ENCODE measurements at regions not wholly inside any gene's neighbourhood (a gene's known extent, or its start where the extent isn't known, plus 50 kb on each side); places are given as distances from the start of the nearest gene placed in this dataset.

DNA sequence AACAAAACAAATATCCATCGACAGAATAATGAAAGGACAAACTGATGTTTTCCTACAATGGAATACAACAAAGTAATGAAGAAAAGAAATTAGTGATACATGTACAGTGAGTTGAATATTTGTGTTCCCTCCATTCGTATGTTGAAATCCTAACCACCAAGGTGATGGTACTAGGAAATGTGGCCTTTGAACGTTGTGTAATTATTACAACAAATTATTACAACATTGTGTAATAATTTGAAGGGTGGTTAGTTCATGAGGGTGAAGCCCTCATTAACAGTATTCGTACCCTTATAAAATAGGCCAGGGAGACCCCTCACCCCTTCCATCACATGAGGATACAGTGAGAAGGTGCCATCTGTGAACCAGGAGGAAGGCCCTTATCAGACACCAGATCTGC, 339.4 kb downstream of the BMP2 start:
- H3K9ac ChIP-seq (ENCODE audit: low read length in 2 of 2) = no peak overlapping the region
- no peaks in the 10 kb centered on the region for H3K9me3 ChIP-seq (ENCODE audit: control insufficient read depth in 2 of 2, low read length in 2 of 2)
- no peaks in the 10 kb centered on the region for H3K4me1 ChIP-seq (ENCODE audit: control insufficient read depth, insufficient read depth, low read length)
- no peaks in the 10 kb centered on the region for H3K27me3 ChIP-seq (ENCODE audit: control insufficient read depth in 1 of 2, insufficient read depth in 2 of 2, low read length in 2 of 2)
- no peak overlapping the region for H3K27ac ChIP-seq (ENCODE audit: low read length)
- no peak overlapping the region for H3K4me3 ChIP-seq (ENCODE audit: low read length in 2 of 2)
- no peaks in the 10 kb centered on the region for H3K36me3 ChIP-seq (ENCODE audit: control insufficient read depth in 2 of 2, insufficient read depth in 2 of 2, low read length in 2 of 2)

DNA sequence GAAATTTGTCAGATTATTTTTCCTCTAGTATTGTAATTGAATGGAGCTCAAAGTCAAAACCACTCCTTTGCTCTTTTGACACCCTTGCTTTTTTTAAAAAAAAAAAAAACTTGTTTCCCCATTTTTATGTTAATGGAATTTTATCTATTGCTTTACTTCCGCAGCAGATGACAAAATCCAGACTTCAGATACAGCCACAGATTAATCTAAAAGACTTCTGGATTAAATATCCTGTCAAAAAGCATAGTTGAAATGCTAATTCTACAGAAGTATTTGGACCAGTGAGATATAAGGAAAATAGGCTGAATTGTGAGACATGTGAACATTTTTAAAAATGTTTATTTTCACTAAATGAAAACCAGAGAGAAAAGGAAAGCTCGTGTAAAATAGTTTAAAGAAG, 341.4 kb downstream of the BMP2 start:
- H3K4me1 ChIP-seq (ENCODE audit: control insufficient read depth, insufficient read depth, low read length) = no peaks in the 10 kb centered on the region
- H3K9me3 ChIP-seq (ENCODE audit: control insufficient read depth in 2 of 2, low read length in 2 of 2) = no peaks in the 10 kb centered on the region
- H3K27ac ChIP-seq (ENCODE audit: low read length) = no peak overlapping the region
- no peaks in the 10 kb centered on the region for H3K27me3 ChIP-seq (ENCODE audit: control insufficient read depth in 1 of 2, insufficient read depth in 2 of 2, low read length in 2 of 2)
- H3K4me3 ChIP-seq (ENCODE audit: low read length in 2 of 2) = no peak overlapping the region
- H3K9ac ChIP-seq (ENCODE audit: low read length in 2 of 2) = no peak overlapping the region
- H3K36me3 ChIP-seq (ENCODE audit: control insufficient read depth in 2 of 2, insufficient read depth in 2 of 2, low read length in 2 of 2) = no peaks in the 10 kb centered on the region

DNA sequence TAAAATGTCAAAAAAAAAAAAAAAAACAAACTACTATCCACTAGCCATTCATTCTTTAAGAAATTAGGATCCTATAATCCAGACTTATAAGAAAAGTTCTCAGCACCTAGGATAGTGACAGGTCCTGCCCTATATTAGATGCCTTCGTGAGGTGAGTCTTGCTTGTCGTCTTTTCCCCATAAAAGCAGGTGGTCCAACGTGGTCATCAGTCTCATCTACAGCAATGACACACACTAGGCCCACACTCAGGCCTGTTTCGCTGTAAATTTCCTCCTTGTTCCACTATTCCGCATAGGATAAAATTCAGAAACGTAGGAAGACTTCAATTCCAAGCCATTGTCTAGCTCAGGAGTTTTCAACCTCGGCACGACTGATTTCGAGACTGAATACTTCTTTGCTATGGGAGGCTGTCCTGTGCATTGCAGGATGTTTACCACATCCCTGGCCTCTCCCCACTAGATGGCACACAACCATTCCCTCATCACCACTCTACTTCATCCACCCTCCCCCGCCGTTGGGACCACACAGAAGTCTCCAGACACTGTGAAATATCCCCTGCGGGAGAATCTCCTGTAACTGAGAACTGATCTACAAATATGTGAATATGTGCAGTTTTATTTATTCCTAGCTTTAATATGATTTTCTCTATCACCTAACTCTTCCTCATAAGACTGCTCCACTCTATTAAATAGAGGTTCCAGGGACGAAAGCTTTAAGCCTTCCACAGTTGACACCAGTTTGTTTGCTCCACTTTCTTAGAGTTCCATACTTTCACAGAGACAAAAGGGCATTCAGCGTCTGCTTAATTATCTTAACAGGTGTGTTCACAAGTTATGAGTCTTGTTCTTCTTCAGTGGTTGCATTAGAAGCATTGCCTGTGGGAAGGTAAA, 346.3 kb downstream of the BMP2 start:
- no peaks in the 10 kb centered on the region for H3K9me3 ChIP-seq (ENCODE audit: control insufficient read depth in 2 of 2, low read length in 2 of 2)
- H3K9ac ChIP-seq (ENCODE audit: low read length in 2 of 2) = no peak overlapping the region
- no peak overlapping the region for H3K4me3 ChIP-seq (ENCODE audit: low read length in 2 of 2)
- no peaks in the 10 kb centered on the region for H3K4me1 ChIP-seq (ENCODE audit: control insufficient read depth, insufficient read depth, low read length)
- no peaks in the 10 kb centered on the region for H3K27me3 ChIP-seq (ENCODE audit: control insufficient read depth in 1 of 2, insufficient read depth in 2 of 2, low read length in 2 of 2)
- no peaks in the 10 kb centered on the region for H3K36me3 ChIP-seq (ENCODE audit: control insufficient read depth in 2 of 2, insufficient read depth in 2 of 2, low read length in 2 of 2)
- no peak overlapping the region for H3K27ac ChIP-seq (ENCODE audit: low read length)

DNA sequence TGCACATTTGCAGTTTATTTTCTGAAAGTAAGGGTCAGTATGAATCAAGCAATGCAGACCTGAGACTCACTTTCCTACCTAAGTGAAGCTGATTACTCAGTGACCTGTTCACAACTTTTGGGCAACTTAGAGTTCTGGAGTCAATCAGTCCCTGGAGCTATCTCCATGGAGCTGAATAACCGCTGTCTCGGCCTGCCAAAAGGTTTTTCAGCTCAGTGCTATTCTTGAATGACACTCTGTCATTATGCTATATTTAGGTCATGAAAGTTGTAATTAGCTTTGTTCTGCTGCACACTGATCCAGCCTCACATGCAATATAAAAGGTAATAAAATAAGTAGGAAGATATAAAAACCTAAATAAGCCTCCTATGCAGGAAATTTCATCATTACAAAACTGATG, 356.0 kb downstream of the BMP2 start:
- H3K27me3 ChIP-seq (ENCODE audit: control insufficient read depth in 1 of 2, insufficient read depth in 2 of 2, low read length in 2 of 2) = no peaks in the 10 kb centered on the region
- no peaks in the 10 kb centered on the region for H3K4me1 ChIP-seq (ENCODE audit: control insufficient read depth, insufficient read depth, low read length)
- no peaks in the 10 kb centered on the region for H3K36me3 ChIP-seq (ENCODE audit: control insufficient read depth in 2 of 2, insufficient read depth in 2 of 2, low read length in 2 of 2)
- no peaks in the 10 kb centered on the region for H3K9me3 ChIP-seq (ENCODE audit: control insufficient read depth in 2 of 2, low read length in 2 of 2)
- H3K27ac ChIP-seq (ENCODE audit: low read length) = no peak overlapping the region
- no peak overlapping the region for H3K9ac ChIP-seq (ENCODE audit: low read length in 2 of 2)
- no peak overlapping the region for H3K4me3 ChIP-seq (ENCODE audit: low read length in 2 of 2)

DNA sequence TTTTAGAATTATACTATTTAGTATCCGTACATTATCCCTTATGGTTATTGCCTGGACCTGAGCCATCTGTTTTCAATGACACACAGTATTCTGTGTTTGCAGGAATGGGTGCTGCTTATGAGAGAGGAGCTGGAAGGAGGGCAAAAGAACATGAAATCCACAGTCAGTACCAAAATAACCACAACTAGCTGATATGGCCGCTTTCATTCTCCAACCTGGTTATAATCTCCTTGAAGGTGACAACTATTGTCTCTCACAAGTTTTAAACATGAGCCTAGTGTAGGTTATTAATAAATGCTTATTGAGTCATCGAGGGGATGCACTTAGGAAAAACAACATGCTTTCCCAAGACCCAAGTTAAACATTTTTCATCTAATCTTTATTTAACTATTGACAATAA, 356.6 kb downstream of the BMP2 start:
- Histone ChIP-seq H3K9me3 (ENCODE audit: control insufficient read depth in 2 of 2, low read length in 2 of 2) (no peaks in the 10 kb centered on the region), H3K9ac (ENCODE audit: low read length in 2 of 2) (no peak overlapping the region), H3K27ac (ENCODE audit: low read length) (no peak overlapping the region), H3K4me1 (ENCODE audit: control insufficient read depth, insufficient read depth, low read length) (no peaks in the 10 kb centered on the region), H3K27me3 (ENCODE audit: control insufficient read depth in 1 of 2, insufficient read depth in 2 of 2, low read length in 2 of 2) (no peaks in the 10 kb centered on the region), H3K4me3 (ENCODE audit: low read length in 2 of 2) (no peak overlapping the region), H3K36me3 (ENCODE audit: control insufficient read depth in 2 of 2, insufficient read depth in 2 of 2, low read length in 2 of 2) (no peaks in the 10 kb centered on the region)

DNA sequence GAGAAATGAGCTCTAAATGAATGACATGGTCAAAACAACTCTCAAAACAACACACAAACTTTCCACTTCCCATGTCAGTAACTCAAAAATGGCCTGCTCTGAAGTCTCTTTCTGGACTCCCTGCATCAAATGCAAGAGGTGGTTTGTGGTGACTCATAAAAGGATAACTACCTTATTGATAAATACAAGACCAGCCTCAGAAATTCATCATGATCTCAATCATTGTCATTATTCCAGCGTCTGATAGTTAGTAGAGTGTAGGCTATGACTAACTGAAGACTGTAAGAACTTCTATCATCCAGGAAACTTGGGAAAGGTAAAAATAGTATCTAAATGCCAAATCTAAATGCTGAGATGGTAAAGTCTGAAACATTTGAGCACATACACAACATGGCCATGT, 369.4 kb downstream of the BMP2 start:
- H3K36me3 ChIP-seq (ENCODE audit: control insufficient read depth in 2 of 2, insufficient read depth in 2 of 2, low read length in 2 of 2) = no peaks in the 10 kb centered on the region
- no peaks in the 10 kb centered on the region for H3K27me3 ChIP-seq (ENCODE audit: control insufficient read depth in 1 of 2, insufficient read depth in 2 of 2, low read length in 2 of 2)
- H3K9ac ChIP-seq (ENCODE audit: low read length in 2 of 2) = no peak overlapping the region
- H3K27ac ChIP-seq (ENCODE audit: low read length) = no peak overlapping the region
- no peaks in the 10 kb centered on the region for H3K9me3 ChIP-seq (ENCODE audit: control insufficient read depth in 2 of 2, low read length in 2 of 2)
- no peaks in the 10 kb centered on the region for H3K4me1 ChIP-seq (ENCODE audit: control insufficient read depth, insufficient read depth, low read length)
- H3K4me3 ChIP-seq (ENCODE audit: low read length in 2 of 2) = no peak overlapping the region

DNA sequence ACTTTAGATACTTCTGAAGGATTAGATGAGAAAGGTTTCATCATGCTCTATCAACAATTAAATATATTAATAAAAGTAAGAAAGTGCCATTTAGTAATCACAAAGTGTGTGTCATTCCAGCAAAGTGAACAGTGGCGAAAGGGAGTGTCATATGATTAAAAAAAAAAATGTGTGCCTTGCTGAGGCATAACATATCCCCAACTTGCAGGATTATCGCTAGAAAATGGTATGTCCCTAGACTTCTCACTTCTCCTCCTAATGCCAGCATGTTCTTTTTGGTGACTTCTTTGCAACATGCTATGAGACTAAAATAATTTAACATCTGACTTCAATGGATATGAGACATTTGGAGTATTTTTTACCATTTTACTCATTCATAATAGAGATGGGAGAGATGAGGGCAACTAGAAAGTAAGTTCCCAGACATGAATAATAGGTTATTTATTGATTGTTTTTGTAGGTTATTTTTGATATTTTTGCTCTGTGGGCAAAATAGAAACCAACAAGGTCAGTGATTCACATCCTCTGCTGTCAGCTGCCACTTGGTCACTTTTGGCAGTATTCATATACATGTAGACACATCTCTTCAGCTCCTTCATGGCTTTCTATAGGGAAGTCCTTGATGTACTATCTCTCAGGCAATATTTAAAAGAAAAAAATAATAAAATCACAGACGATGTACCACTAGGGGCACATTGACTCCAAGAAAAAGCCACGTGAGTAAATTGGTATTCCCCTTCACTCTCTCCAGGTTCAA, 370.1 kb downstream of the BMP2 start:
- no peak overlapping the region for H3K9ac ChIP-seq (ENCODE audit: low read length in 2 of 2)
- H3K4me3 ChIP-seq (ENCODE audit: low read length in 2 of 2) = no peak overlapping the region
- no peaks in the 10 kb centered on the region for H3K36me3 ChIP-seq (ENCODE audit: control insufficient read depth in 2 of 2, insufficient read depth in 2 of 2, low read length in 2 of 2)
- no peaks in the 10 kb centered on the region for H3K9me3 ChIP-seq (ENCODE audit: control insufficient read depth in 2 of 2, low read length in 2 of 2)
- H3K27ac ChIP-seq (ENCODE audit: low read length) = no peak overlapping the region
- no peaks in the 10 kb centered on the region for H3K4me1 ChIP-seq (ENCODE audit: control insufficient read depth, insufficient read depth, low read length)
- no peaks in the 10 kb centered on the region for H3K27me3 ChIP-seq (ENCODE audit: control insufficient read depth in 1 of 2, insufficient read depth in 2 of 2, low read length in 2 of 2)

DNA sequence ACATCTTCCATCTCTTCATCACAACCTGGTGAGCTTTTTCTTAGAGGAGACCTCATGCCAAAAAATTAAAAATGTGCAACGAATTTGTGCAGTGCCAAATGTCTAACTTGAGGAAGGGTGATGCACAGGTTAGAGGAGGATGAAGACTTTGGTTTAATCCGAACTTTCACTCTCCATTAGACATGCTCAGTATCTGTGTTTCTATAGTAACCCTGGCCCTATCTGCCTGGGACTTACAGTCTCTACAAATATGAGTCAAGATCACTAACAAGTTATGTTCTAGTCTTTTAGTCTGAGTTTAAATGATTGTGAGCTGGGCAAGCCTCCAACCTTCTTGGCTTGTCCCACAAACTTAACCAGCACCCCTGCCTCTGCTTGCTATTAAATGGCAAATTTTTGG, 377.0 kb downstream of the BMP2 start:
- Histone ChIP-seq H3K4me3 (ENCODE audit: low read length in 2 of 2) (no peak overlapping the region), H3K9ac (ENCODE audit: low read length in 2 of 2) (no peak overlapping the region), H3K27ac (ENCODE audit: low read length) (no peak overlapping the region), H3K9me3 (ENCODE audit: control insufficient read depth in 2 of 2, low read length in 2 of 2) (no peaks in the 10 kb centered on the region), H3K36me3 (ENCODE audit: control insufficient read depth in 2 of 2, insufficient read depth in 2 of 2, low read length in 2 of 2) (no peaks in the 10 kb centered on the region), H3K4me1 (ENCODE audit: control insufficient read depth, insufficient read depth, low read length) (no peaks in the 10 kb centered on the region), H3K27me3 (ENCODE audit: control insufficient read depth in 1 of 2, insufficient read depth in 2 of 2, low read length in 2 of 2) (no peaks in the 10 kb centered on the region)

DNA sequence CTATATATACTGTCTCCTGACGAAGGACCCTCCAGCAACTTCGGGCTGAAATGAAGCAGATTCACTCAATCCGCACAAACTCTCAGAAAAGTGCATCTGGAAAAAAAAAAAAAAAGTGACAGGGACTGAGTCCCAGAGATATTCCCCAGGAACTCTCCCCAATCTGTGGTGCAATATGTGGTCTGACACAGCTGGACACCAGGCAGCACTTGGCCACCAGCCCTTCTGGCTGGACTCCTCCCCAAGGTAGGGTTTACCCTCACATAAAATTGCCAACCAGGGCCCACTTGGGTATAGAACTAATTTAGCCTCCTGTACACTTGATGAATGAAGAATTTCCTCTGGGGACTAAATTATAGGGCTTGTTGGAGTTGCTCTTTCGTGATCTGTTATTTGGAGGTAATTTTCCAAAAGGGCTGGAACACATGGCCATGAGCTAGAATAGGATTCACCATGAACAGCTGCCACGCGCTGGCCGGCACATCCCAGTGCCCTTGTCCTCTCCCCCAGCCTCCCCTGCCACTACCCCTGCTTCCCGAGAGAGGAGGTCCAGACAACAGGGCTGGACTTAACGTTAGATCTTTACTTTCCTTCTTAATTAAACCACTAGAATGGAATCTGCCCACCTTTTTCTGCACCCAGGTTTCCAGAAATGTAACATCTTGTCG, 379.2 kb downstream of the BMP2 start:
- Histone ChIP-seq H3K27me3 (ENCODE audit: control insufficient read depth in 1 of 2, insufficient read depth in 2 of 2, low read length in 2 of 2) (no peaks in the 10 kb centered on the region), H3K9ac (ENCODE audit: low read length in 2 of 2) (no peak overlapping the region), H3K9me3 (ENCODE audit: control insufficient read depth in 2 of 2, low read length in 2 of 2) (no peaks in the 10 kb centered on the region), H3K36me3 (ENCODE audit: control insufficient read depth in 2 of 2, insufficient read depth in 2 of 2, low read length in 2 of 2) (no peaks in the 10 kb centered on the region), H3K4me3 (ENCODE audit: low read length in 2 of 2) (no peak overlapping the region), H3K4me1 (ENCODE audit: control insufficient read depth, insufficient read depth, low read length) (no peaks in the 10 kb centered on the region), H3K27ac (ENCODE audit: low read length) (no peak overlapping the region)

DNA sequence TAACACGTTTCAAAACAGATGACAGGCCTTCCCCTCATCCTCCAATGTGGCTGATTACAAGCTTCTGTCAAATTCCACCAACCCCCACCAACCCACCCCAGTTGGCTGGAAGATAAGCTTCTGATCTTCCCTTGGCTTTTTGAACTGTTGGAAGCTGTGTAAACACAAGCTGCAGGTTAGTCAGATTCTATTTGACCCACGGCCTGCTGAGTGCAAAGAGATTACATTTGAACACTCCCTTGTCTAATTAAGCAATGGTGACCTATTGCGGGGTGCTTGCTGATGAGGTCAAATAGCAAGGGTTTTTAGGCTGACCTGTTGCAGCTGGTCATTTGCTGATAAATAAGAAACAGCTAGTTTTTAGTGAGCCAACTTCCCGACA, 379.7 kb downstream of the BMP2 start:
- H3K4me3 ChIP-seq (ENCODE audit: low read length in 2 of 2) = no peak overlapping the region
- H3K9ac ChIP-seq (ENCODE audit: low read length in 2 of 2) = no peak overlapping the region
- H3K27ac ChIP-seq (ENCODE audit: low read length) = no peak overlapping the region
- no peaks in the 10 kb centered on the region for H3K36me3 ChIP-seq (ENCODE audit: control insufficient read depth in 2 of 2, insufficient read depth in 2 of 2, low read length in 2 of 2)
- H3K9me3 ChIP-seq (ENCODE audit: control insufficient read depth in 2 of 2, low read length in 2 of 2) = no peaks in the 10 kb centered on the region
- H3K27me3 ChIP-seq (ENCODE audit: control insufficient read depth in 1 of 2, insufficient read depth in 2 of 2, low read length in 2 of 2) = no peaks in the 10 kb centered on the region
- no peaks in the 10 kb centered on the region for H3K4me1 ChIP-seq (ENCODE audit: control insufficient read depth, insufficient read depth, low read length)
